HS-5 (cell line): ENCODE measurements at regions not wholly inside any gene's neighbourhood (a gene's known extent, or its start where the extent isn't known, plus 50 kb on each side); places are given as distances from the start of the nearest gene placed in this dataset.
"Not testable (repeated sequence)": the region's sequence is repeated elsewhere in the genome, so short reads cannot be mapped to it uniquely, and the experiment has no call there.

ENCODE experiments used
- DNase-seq: peaks from one replicate; pipeline ENCODE4 v3.0.0-alpha.2; 2012; ENCODE audit warnings: low read depth

DNA sequence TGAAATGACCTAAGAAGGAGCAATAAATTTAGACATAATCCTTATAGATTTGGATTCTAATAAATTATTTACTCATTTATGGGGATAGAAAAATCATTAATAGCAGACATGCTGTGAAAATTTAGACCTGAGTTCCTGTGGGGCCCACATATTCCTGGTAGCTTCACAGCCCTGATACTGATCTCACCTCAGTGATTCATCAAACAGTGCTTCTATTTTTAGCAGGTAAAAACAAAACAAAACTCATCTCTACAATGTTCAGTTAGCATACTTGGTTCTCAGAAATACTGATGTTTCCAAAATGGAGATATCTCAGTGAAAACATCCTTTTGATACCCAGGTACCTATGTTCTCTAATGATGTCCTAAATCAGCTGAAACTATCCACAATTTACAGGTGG, 841.1 kb upstream of the SORCS1 start:
- no peak for DNase-seq

DNA sequence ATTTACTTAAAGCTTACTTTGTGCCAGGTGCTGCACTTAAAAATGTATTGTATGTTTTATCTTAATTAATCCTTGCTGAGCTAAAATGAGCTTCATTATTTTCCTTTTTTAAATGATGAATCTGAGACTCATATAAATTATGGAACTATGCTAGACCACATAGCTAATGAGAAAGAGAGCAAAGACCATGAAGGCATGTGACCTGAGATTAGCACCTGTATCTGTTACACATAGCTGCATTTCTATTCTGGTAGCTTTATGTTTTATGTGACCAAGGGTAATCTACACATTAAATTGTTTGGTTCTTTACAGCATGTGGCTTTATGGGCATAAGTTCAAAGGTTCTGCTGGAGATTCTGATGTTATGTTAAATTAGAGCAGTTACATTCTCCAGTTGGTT, 839.1 kb upstream of the SORCS1 start:
- DNase-seq, result no peak

DNA sequence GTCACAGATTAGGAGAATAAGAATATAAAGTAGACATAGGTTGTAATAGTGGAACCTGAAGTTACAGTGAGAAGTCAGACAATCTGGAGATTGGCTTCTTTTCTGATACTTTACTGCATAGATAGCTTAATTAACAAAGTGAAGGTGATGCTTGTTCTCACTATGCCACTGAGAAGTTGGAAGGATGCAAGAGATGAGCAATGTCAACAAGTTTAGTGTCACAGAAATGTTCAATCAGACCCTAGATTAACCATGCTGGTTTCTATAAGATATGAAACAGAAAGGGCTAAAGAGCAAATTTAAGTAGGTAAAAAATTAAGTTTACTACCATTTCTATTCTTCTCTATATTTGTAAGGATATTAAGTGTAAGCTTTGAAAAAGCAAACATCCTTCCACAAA, 838.6 kb upstream of the SORCS1 start:
- no peak for DNase-seq

DNA sequence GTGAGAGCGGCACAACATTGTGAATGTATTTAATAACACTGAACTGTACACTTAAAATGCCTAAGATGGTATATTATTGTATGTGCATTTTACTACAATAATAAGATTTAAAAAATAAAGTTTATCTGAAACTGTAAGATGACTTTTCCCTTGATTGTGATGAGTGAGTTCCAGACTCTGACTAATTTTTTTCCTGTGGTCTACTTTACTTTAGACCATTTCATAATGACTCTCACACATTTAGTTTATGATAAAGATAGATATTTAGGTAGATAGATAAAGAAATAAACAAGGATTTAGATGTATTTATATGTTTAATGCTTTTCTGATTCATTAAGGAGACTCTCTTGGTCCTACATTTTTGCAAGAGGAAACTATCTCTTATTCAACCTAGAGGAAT, 835.9 kb upstream of the SORCS1 start:
- no peak for DNase-seq

DNA sequence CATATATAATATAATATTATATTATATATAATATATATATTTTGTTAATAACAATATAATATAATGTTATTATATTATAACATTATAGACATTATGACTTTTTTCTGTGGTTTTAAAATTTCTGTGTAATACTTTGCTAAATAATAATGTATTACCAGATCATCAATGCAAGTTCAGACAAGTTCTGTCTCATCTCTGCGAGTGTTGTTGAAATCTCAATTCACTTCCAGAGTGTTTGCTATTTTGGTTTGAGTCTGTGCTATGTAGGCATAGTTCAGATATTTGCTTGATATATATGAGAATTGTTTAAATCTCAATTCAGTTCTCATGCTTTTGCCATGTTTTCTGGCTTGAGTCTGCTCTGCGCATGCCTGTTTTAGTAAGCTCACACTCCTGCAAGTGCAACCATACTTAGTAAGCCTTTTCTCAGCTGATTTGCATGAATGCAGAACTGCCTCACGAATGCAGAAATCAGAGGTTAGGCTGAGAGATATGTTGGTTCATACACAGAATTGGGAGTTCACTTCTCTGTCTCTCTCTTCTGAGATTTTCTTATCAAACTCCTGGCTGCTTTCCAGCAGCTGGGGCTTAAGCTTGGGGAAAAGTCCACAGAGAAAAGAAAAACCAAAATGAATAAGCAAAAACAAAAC, 830.2 kb upstream of the SORCS1 start:
- no peak for DNase-seq

DNA sequence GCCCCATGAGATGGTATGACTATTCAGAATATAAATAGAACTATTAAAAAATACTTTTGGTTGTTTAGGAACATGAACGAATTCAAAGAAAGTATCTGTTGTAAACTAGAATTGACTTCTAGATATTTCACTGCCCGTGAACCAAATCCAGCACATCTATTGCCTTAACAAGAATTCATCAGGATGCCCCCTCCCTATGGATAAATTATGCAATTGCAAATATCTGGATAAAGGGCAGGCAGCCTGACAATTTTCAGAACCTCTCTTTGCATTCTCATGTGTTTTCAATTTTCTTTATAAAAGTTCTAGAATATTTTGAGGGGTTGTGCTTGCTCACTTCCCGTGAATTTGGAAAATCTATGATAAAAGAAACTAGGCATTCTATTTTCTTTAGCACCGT, 822.1 kb upstream of the SORCS1 start:
- no peak for DNase-seq

DNA sequence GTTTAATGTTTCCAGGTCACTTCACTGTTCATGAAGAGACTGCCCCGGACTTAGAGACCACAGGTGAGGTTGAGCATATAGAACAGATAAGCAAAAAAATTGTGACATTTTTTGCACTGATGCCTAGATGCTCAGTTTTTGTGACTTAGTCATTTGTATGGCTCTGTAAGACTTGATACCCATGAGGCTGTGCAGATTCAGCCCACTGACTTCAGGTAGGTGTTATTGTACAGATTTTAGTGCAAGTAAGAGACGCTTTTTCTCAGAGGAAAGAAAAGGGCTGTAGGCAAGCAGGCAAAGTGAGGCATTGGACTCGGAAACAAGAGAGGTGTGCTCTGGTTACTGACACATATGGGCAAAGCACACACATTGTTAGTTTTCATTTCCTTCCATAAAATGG, 820.1 kb upstream of the SORCS1 start:
- DNase-seq, result no peak

DNA sequence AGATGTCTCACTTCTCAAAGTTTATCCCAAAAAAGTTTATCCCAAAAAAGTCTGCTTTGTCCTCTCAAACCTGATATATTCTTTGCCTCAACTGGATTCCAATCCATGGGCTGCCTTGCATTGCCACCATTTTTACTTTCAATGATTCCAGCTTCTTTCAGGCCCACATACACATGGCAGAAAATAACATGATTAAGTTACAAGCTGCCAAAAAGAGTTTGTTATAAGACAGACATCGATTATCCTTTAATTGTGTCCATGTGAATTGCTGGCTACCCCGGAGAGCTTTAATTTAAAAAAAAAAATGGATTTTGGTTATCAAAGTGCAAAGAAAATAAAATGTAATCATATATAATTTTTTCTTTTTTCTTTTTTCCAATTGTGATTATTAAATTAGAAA, 819.6 kb upstream of the SORCS1 start:
- no peak for DNase-seq

DNA sequence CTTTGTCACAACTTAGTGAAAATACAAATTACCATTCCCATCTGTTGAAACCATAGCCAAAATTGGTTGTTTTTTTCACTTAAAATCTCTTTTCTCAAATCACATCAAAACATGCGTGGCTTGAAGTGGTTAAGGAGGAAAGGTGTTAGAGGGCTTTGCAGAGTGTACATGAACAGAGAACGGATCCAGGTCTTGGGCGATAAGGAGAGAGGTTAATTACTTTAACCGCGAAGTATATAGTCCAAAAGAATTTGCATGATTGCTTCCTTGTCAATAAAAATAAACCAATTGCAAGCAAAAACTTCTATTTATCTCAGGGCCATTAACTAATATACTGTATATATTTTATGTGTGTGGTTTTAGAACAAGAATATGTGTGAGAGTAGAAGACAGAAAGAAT, 813.9 kb upstream of the SORCS1 start:
- DNase-seq, result no peak

DNA sequence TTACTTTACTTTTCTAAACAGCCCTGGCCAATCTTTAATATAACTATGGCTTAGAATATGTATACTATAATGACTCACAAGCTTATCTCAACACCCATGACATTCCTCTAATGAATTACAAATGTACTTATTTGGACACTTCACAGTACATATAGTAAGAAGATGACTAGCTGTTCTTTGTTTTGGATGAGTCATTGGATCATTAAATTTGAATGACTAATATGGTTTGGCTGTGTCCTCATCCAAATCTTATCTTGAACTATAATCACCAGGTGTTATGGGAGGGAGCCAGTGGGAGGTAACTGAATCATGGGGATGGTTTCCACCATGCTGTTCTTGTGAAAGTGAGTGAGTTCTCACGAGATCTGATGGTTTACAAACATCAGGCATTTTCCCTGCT, 807.5 kb upstream of the SORCS1 start:
- peak; percentile 94 for DNase-seq

DNA sequence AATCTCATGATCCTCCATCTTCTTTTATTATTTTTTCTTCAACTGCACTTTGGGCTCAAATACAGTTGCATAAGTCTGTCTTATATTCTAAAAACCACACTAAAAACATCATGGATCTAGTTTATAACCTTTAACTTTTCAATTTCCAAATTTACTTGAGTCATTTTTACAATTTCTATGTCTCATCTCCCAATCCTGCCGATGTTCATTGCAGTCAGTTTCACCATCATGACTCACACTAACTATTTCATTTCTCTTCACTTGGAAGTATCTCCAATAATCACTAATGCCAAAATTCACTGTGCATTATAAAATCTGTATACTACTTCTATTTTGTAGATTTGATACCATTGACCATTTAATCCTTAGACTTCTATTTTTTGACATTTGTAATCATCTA, 806.9 kb upstream of the SORCS1 start:
- DNase-seq, result peak; percentile 84

DNA sequence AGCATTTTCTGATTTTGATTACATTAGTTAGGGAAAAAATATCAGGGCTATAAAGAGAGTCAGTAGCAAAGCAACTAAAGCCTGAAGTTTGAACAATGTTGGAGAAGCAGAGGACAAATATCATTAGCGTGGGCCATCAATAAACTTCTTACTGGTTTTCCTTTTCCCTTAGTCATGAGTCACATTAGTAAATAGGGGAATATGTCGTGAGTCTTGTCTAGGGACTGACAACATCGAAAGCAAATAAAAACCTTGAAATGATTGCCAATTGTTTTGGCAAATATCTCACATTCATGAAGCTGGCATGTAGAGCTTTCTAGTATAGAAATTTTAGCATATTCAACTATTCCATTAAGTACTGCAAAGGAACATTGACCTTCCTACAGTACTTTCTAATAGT, 806.0 kb upstream of the SORCS1 start:
- DNase-seq, result no peak

DNA sequence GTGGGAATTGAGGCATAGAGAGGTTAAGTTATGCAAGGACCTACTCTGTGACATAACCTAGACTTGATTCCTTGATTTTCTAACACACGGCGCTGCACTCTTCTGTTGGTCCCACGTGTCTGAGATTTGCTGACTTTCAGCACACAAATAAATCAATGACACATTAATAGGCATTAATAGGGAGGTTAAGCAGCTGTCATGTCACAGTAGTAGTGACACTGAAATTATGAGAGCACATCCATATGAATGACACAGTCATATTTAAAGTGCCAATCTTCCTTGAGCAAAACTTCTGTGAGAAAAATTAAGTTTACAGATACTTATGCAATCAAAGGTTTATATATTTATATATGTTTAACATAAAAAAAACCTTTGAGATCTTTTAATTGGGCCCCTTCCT, 805.4 kb upstream of the SORCS1 start:
- DNase-seq, result no peak

DNA sequence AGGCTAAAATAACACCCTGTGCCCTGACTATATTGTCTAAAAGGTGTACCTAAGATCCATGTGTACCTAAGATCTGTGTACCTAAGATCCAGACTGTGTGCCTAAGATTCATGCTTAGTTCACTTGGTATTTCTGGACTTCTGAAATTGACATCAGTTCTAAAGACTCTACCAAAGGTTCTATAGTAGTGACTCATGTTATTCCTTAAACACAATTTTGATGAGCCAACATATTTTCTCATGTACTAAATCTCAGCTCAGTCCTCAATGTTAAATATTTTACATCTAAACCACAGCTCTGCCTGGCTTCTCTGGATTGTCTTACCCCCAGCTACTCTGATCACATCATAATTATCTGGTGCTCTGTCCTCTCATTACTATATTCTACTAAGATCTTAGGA, 802.3 kb upstream of the SORCS1 start:
- DNase-seq, result no peak

DNA sequence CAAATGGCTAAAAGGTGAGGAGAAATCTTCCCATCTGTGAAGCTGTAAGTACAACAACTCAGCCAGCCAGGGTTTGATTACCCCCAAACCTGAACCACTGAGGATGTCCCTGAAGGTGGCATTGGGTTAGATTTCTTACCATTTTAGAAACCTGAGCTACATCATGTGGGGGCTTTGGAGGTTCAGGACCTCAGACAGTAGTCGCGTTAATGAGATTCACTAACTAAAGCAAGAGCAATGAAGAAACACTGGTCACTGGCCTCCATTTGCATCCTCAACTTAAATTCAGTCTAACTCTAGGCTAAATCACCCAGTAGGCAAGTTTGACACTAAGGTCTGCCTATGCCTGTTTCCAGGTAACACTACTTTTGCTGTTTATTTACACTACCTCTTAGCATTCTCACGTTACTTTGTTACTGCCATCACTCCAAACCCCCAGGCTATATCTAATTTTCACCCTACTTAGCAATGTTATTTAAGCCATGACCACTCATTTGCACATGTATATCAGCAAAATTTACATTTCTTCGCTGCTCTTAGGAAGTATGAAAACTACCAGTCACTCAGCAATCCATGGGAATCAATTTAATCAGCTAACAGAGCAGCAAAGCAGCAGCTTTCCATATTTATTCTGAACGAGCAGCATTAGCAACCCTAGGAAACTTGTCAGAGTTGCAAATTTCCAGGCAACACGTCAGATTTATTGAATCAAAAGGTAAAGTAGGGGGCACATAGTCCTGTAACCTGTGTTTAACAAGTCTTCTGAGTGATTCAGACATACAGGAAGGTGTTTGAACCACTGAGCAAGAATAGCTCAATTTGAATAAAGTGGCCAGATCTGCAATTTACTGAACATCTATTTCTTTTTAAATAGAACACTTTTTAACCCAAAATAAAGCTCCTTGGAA, 788.4 kb upstream of the SORCS1 start:
- DNase-seq, result no peak

DNA sequence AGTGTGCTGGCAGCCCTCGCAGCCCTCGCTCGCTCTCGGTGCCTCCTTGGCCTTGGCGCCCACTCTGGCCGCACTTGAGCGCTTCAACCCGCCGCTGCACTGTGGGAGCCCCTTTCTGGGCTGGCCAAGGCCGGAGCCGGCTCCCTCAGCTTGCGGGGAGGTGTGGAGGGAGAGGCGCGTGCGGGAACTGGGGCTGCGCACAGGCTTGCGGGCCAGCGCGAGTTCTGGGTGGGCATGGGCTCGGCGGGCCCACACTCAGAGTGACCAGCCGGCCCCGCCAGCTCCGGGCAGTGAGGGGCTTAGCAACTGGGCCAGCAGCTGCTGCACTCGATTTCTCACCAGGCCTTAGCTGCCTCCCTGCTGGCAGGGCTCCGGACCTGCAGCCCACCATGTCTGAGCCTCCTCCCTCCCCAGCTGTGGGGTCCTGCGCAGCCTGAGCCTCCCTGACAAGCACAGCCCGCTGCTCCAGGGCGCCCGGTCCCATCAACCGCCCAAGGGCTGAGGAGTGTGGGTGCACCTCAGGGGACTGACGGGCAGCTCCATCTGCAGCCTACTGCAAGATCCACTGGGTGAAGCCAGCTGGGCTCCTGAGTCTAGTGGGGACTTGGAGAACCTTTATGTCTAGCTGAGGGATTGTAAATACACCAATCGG, 786.0 kb upstream of the SORCS1 start:
- DNase-seq, result not testable (repeated sequence)

DNA sequence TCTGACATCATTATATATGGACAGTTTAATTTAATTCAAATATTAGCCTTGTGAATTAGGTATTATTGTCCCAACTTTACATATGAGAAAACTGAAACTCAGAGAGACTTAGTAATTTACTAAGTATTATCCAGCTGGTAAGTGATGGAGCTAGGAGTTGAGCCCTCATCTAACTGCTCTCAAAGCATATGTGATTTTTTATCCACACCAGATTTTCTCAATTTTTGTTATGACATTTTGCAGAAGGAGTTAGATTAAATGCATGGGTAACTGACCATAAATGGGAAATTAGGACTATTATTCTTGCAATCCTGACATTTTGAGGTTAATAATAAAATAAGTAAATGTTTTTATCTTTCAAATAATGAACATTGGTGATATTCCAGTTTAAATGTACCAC, 778.3 kb upstream of the SORCS1 start:
- DNase-seq, result no peak

DNA sequence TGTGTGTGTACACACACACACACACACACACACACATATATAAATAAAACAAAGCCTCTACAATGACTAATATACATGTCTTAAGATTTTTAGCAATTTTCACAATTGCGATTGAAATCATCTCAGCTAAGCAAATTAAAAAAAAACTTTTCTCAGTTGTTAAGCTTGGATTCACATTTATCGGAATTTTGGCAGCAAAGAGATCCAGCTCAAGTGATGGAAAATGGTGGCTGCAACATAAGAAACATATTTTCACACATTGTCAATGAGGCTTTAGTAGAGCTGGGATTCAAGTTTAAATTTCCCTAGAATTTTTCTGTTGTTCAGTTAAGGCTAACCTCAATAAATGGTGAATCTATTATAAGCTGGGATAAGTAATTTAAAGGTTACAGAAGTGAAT, 768.6 kb upstream of the SORCS1 start:
- DNase-seq, result no peak

DNA sequence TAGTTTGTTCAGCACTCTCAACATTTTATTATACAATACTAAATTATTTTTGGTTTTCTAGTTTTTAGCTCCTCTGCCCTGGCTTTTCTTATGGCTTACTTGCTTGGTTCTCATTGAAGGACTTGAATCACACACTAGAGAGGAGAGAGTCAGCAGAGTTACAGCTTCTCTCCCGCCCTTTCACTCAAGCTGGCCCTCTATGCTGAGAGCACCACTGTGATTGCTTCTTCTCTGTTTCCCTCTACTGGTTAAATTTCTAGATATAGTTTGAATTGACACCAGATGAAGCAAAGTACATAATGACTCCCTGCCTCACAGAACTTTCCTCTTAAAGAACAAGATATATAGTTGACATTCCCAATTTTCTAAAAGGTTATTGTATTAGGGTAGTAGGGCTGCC, 767.3 kb upstream of the SORCS1 start:
- DNase-seq, result no peak

DNA sequence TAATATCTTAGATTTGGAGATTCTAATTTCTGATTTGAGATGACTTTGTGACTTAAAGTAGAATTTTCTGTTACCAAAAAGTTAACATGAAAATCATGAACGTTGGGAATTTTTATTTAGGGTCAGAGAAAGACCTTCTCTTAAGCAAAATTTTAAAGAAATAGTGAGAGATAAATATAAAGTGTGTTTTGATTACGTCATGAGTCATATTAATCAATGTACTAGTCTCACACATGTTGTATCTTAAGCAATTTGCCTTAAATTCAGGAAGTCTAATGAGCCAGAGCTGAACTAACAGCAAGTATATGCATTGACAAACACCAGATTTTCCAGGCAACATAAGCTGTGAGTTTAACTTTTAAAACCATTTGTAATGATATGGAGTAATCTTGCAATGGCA, 765.5 kb upstream of the SORCS1 start:
- no peak for DNase-seq

DNA sequence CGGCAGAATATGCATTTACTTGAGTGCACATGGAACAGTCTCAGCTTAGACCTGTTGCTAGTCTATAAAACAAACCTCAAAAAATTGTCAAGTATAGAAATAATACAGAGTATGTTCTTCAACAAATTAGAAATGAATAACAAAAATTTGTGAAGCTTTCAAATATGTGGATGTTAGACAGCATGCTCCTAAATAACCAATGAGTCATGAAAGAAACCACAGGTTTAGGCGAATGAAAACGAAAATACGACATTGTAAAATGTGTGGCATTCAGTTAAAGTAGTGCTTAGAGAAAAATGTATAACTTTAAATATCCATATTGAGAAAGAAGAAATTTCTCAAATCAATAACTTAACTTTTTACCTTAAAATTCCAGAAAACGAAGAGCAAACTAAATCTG, 760.0 kb upstream of the SORCS1 start:
- DNase-seq, result no peak

DNA sequence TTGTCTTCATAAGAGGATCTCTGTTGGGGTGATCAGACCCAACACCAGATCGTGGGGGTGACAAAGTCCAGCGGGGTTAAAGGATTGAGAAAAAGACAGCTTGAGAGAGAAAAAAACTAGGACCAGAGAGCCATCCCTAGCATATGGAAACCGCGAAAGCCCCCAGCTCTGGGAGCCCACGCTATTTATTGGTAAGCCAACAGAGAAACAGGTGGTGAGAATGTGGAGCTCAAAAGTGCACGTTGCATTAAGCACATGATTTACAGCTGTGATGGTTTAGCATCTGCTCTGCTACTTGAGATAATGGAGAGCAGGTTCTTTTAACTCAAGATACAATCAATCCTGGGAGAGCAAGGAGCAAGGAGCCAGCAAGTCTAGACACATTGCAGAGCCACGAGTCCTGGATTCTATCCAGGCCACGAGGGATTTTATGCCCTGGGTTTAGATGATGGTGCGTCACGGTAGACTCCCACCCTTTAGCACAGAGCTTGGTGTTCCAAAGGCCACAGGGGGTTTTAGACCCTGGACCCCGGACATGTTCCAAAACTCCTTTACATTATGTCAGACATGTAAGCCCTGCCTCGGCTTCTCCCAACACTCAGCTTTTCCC, 755.2 kb upstream of the SORCS1 start:
- no peak for DNase-seq

DNA sequence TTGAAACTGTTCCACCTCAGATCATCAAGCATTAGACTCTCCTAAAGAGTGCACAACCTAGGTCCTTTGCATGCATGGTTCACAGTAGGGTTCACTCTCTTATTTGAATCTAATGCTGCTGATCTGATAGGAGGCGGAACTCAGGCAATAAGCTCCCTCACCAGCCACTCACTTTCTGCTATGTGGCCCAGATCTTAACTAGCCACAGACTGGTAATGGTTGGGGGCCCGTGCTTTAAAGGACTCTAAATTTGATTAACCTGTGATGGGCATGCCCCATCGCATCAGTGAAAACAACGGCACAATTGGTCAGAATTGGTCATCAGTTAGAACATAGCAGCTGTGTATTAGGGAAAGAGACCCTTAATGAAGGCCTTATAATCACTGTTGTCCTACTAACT, 753.7 kb upstream of the SORCS1 start:
- no peak for DNase-seq
